ENCODE measurements at regions not wholly inside any gene's neighbourhood (a gene's known extent, or its start where the extent isn't known, plus 50 kb on each side); places are given as distances from the start of the nearest gene placed in this dataset.

- TF ChIP-seq RAD21 (conservative IDR thresholded peaks at IDR 0.05) (no peak), CTCF (IDR thresholded peaks at IDR 0.05; ENCODE audit: poor library complexity, severe bottlenecking) (no peak), EP300 (conservative IDR thresholded peaks at IDR 0.05; ENCODE audit: poor library complexity, severe bottlenecking) (no peak), POLR2AphosphoS5 (IDR thresholded peaks at IDR 0.05) (no peak), EZH2 (IDR thresholded peaks at IDR 0.05; ENCODE audit: borderline replicate concordance, insufficient read depth, low read length, poor library complexity, severe bottlenecking) (no peak)
Measured at GRCh38 chr9:107410420-107410819, 79.1 kb downstream of the KLF4 start.
